ENCODE measurements at regions not wholly inside any gene's neighbourhood (a gene's known extent, or its start where the extent isn't known, plus 50 kb on each side); places are given as distances from the start of the nearest gene placed in this dataset.
A peak's percentile ranks its signal among the peaks of the same experiment; 100 is the strongest.
"Not testable (repeated sequence)": the region's sequence is repeated elsewhere in the genome, so short reads cannot be mapped to it uniquely, and the experiment has no call there.

DNA sequence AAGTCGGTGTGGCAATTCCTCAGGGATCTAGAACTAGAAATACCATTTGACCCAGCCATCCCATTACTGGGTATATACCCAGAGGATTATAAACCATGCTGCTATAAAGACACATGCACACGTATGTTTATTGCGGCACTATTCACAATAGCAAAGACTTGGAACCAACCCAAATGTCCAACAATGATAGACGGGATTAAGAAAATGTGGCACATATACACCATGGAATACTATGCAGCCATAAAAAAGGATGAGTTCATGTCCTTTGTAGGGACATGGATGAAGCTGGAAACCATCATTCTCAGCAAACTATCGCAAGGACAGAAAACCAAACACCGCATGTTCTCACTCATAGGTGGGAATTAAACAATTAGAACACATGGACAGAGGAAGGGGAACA lies 80.6 kb upstream of the ST3GAL5 start:
- not testable (repeated sequence) for DNase-seq (ENCODE audit: low read depth)

DNA sequence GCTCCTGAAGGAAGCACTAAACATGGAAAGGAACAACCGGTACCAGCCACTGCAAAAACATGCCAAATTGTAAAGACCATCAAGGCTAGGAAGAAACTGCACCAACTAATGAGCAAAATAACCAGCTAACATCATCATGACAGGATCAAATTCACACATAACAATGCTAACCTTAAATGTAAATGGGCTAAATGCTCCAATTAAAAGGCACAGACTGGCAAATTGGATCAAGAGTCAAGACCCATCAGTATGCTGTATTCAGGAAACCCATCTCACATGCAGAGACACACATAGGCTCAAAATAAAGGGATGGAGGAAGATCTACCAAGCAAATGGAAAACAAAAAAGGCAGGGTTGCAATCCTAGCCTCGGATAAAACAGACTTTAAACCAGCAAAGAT lies 77.0 kb upstream of the ST3GAL5 start:
- not testable (repeated sequence) for DNase-seq (ENCODE audit: low read depth)

DNA sequence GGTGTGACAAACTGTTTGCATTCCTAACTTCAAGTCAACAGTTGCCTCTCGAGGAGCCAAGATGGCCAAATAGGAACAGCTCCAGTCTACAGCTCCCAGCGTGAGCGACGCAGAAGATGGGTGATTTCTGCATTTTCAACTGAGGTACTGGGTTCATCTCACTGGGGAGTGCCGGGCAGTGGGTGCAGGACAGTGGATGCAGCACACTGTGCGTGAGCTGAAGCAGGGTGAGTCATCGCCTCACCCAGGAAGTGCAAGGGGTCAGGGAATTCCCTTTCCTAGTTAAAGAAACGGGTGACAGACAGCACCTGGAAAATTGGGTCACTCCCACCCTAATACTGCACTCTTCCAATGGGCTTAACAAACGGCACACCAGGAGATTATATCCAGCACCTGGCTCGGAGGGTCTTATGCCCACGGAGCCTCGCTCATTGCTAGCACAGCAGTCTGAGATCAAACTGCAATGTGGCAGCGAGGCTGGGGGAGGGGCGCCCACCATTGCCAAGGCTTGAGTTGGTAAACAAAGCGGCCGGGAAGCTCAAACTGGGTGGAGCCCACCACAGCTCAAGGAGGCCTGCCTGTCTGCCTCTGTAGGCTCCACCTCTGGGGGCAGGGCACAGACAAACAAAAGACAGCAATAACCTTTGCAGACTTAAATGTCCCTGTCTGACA lies 75.1 kb upstream of the ST3GAL5 start:
- peak; percentile 24 for DNase-seq (ENCODE audit: low read depth)

DNA sequence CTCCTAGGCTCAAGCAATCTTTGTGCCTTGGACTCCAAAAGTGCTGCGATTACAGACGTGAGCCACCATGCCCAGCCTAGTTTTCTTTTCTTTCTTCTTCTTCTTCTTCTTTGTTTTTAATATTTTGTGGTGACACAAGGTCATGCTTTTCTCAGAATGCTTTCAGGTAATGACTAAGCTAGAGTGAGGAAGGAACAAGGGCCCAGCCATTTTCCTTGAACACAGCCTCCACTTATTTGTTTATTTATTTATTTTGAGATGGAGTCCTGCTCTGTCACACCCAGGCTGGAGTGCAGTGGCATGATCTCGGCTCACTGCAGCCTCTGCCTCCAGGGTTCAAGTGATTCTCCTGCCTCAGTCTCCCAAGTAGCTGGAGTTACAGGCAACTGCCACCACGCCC lies 74.3 kb upstream of the ST3GAL5 start:
- DNase-seq (ENCODE audit: low read depth), result no peak

DNA sequence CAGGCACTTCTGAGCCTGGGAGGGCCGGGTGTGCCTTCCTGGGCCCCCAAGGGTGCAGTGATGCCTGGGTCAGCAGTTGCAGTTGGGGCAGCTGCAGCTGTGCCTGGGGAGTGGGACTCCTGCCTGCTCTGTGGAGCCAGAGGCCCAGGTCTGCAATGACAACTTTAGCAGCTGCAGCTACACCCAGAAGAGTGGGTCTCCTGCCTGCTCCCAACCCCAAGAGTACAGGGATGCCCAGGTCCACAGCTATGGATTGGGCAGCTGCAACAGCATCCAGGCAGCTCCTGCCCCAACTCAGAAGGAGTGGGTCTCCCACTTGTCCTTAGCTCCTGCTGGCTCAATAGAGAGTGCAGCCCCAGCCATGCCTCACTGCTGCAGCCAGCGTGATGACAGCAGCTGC lies 73.0 kb upstream of the ST3GAL5 start:
- DNase-seq (ENCODE audit: low read depth), result no peak

DNA sequence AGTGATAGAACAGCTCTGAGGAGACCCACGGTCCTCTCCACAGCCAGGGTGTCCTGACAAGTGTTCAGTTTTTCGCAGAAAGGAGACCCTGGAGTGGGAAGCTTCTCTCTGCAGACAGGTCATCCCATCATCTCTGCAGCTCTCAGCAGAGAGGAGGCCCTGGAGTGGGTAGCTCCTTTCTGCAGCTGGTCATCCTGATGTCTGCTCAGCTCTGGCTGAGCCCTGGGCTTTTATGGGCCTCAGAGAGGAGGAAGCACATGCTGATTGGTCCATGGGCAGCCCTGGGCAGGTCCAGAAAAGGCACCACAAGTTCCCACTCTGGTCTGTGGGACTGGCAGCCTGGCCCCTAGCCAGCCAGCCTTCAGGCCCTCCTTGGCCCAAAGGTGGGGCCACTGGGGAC lies 72.3 kb upstream of the ST3GAL5 start:
- no peak for DNase-seq (ENCODE audit: low read depth)

DNA sequence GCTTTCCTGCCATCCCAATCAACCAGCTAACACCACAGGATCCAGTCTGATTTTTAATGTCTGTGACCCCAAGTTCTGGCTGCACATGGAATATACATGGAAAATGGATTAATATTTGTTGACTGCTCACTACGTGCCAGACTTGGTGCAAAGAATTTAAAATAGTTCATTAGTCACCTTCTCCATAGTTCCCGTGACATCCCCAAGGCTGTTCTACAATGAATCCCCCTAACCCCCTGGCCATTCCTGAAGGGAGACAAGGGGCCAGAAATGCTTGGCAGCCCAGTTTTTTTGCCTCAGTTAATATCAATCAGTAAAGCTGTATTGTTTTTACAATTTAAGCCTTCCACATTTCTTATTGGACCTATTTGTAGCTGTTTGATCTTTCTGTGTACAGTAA lies 71.0 kb upstream of the ST3GAL5 start:
- DNase-seq (ENCODE audit: low read depth), result no peak

DNA sequence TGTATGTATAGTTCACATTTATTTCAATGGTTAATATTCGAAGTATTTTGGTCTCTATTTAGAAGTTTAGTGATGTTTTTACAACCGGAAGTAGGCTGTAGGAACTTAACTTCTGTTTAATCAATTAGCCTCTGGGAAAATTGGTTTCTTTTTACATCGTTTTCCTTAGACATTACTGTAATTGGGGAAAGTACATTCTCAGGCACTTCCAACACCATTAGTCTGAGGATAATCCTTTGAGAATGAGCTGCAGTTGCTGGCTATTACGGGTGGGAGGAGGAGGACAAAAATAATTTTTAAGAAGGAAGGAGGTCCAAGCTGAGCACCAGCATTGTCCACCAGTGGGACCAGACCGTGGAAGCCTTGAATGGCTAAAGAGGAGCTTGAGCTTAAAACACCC lies 70.4 kb upstream of the ST3GAL5 start:
- DNase-seq (ENCODE audit: low read depth), result no peak

DNA sequence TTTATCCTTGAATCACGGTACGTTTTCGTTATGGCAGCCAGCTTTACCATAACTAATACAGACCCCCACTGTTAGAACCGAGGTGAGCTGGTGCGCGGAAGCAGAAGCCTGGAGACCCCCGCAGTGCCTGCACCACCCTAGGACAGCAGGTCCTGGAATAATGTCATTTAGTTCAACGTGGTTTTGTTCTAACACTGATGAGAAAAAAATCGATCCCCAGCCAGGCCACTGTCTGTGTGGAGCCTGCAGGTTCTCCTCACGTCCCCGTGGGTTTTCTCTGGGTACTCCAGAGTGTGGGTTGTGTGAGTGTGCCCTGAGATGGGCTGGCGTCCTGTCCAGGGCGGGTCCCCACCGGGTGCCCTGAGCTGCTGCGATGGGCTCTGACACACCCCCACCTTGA lies 69.9 kb upstream of the ST3GAL5 start:
- no peak for DNase-seq (ENCODE audit: low read depth)

DNA sequence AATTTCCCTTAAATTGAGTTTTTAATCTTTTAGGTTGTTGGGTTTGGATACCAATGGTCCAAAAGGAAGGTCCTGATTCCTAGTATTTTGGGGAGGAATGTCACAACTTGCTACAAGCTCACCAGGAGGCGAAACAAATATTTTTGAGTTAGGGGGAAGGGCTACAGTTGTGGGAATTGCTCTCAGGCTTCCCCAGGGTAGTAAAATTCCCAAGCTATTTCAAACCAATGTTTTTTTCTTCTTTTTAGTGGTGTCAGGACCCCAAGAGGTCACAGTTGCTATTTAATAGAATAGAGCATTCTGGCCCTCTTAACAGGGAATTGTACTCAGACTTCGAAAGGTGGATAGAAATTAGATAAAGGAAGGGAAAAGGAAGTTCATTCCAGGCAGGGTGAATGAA lies 68.5 kb upstream of the ST3GAL5 start:
- no peak for DNase-seq (ENCODE audit: low read depth)

DNA sequence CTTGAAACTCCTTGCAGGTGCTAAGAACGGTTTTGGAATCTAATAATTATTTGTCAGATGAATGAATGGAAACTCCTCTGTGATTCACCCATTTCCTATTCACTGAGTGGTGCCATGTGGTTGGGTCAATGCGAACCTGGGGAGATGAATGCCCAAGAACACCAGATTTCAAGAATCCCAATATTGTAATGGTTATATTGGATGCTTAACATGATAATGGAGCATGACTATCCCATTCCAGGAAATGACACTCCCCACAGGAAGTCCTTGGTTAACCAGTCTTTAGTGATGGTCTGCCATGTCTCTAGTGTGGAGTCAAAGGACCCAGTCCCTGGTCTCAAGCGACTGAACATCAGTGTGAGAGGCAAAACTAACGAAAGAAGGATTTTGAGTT lies 67.9 kb upstream of the ST3GAL5 start:
- no peak for DNase-seq (ENCODE audit: low read depth)

DNA sequence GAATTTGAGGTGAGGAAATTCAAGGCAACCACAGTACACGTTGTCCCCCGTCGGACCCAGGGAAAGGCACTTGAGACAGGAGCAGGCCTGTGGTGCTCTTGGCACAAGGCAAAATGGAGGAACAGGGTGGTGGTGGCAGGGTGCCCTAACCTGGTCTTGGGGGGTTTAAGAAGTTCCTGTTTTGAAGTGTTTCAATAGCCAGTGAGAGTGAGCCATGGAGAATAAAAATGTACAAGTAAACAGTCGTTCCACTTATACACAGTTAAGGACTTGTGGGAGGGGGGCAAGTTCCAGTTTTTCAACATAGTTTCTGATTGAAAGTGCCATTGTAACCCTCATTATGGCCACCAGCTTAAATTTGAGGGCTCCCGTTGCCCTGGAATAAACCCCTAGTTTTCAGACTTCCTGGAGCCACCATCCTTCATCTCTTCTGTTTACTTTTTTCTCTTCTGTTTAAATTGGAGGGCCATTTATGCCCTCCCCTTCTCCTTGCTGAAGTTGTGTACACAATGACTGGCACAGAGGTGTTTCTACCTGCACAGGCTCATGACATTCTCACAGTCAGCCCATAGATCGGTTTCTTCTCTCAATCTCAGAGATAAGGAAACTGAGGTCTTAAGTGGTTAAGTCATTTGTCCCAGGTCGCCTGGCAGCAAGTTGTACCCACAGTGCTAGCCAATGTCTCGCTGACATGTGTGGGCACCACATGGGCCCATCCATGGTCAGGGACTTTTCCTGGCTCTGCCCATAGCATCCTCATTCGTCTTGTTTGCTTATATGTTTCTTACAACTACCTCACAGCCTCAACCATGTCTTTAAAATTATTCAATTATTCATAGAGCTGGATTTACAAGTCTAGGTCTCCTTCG lies 66.0 kb upstream of the ST3GAL5 start:
- no peak for DNase-seq (ENCODE audit: low read depth)

DNA sequence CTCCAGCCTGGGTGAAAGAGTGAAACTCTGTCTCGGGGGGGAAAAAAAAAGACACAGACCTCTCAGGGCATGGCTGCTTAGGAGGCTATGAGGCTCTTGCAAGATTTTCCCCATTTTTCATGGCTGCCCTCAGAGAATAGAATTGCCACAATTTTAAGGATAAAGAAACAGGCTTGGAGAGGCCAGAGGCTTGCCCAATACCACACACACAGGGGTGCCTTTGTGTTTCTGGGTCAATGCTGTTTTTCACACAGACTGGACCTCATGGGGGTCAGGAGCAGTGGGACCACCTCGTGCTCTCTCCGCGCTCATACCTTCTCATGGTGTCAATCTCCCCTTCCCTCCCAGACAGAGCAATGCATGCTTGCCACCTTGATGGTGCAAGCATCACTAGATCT lies 65.4 kb upstream of the ST3GAL5 start:
- DNase-seq (ENCODE audit: low read depth), result no peak

DNA sequence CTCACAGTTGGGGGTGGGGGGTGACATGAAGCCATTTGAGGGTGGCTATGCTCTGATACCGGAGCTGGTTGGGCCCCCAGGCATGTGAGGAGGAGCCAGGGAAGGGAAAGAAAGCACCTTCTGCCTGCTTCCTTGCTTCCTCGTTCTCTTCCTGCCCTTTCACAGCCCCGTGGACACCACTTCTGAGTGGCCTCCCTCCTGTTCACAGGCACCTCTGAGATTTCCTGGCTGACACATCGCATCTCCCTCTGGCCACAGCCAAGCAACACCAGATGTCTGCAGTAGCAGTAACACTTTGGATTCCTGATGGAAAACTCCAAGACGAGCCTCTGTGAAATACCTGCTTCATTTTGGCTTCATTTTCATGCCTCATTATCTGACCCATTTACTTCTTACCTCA lies 64.7 kb upstream of the ST3GAL5 start:
- DNase-seq (ENCODE audit: low read depth), result no peak

DNA sequence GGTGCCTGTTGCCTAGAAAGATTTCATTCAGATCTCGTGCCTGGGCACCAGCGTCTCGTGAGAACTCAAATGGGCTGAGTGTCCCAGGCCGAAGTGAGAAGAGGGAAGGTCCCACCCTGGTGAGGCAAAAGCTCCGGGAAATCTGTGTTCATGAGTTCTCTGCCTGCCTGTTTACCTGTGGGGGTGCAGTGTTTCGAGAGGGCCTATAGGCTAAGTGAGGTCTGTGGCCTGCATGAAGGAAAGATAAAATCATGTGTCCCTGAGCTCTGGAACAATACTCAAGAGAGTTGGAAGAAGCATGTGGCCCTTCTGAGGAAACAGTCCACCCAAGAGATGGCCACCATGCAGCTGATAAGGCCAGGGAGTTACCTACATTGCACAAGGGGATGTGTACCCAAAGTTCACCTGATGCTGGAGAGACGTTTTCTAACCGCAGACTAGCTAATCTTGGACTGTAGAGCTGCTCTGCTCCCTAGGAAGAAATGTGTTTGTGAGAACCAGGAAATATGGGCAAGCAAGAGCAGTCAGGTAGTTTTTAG lies 63.5 kb upstream of the ST3GAL5 start:
- no peak for DNase-seq (ENCODE audit: low read depth)

DNA sequence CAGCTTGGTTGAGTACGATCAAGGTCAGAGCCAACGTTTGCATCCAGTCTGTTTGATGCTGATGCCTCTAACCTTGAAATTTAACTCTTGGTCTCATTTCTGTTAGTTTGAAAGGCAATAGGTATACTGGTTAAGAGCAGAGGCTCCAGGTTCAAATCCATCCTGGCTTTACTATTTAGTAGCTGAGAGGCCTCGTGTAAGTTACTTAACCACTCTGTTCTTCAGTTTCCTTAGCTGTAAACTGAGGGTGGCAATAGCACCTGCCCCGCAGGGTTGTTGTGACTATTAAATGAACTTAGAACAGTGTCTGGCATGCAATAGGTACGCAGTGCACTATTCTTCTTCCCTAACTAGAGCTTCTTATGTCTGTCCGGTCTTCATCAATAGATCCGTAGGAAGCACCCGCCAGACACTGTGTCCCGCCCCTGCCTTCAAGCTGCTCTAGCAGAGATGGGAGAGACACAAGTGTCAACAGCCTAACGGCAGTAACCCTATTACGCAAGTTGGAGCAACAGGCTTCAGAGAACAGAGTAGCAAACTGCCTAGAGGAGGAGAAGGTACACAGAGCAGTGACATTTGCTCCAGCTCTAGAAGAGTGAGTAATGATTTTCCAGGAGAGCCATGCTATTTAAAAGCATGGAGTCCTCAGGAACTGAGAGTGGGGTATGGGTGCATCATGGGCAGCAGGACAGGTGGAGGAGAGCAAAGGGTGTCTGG lies 62.7 kb upstream of the ST3GAL5 start:
- no peak for DNase-seq (ENCODE audit: low read depth)

DNA sequence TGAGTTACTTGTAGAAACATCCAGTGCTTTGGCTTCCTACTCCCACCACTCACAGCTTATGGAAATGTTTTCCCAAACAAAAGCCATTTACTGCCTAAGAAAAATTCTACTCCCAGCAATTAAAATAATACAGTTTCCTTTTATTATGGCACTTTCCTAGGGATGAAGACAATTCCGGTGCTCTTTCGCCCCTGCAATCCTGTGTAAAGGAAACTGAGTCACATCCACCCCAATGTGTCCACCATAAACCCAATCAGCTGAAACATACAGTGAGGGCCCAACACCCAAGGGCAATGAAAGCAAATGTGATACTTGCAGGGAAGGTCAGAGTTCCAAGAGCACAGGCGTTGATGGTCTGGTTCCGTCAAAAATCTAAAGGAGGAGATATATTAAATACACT lies 62.0 kb upstream of the ST3GAL5 start:
- no peak for DNase-seq (ENCODE audit: low read depth)

DNA sequence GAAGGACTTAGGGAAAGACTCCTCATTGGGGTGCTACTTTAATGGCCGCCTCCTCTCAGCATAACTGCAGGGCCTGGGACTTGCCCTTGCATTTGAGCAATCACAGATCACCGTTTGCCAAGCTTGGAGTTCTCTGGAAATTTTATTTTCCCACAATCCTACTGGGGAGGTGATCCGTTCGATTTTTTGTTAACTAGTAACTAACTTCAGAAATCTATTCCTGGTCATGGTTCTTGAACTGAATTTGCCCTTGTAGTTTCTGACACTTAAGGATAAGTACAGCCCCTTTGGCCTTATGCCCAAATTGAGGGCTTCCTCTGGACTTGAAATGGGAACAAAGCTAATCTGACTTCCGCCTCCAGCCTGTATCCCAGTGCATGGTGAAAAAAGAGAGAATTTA lies 60.5 kb upstream of the ST3GAL5 start:
- no peak for DNase-seq (ENCODE audit: low read depth)

DNA sequence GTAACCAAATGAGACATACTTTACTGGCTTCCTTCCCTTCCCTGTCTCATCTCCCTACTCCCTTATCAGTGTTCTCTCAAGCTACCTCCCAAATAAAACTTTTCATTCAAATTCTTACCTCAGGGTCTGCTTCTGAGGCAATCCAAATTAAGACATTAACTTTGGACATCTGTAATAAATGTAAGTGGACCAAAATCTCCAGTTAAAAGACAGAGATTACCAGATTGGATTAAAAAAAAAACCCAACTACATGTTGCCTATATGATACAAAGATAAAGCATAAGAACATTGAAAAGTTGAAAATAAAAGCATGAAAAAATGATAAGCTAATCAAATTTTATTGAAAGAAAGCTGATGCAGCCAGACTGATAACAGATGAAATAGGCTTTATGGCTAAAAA lies 58.8 kb upstream of the ST3GAL5 start:
- no peak for DNase-seq (ENCODE audit: low read depth)

DNA sequence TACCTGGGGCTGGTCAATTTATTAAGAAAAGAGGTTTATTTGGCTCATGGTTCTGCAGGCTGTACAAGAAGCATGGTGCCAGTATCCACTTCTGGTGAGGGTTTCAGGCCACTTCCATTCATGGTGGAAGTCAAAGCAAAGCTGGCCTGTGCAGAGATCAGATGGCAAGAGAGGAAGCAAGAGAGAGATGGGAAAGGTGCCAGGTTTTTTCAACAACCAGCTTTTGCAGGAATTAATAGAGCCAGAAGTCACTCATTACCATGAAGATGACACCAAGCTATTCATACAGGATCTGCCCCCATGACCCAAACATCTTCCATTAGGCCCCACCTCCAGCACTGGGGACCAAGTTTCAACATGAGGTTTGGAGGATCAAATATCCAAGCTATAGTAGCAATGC lies 56.8 kb upstream of the ST3GAL5 start:
- no peak for DNase-seq (ENCODE audit: low read depth)

DNA sequence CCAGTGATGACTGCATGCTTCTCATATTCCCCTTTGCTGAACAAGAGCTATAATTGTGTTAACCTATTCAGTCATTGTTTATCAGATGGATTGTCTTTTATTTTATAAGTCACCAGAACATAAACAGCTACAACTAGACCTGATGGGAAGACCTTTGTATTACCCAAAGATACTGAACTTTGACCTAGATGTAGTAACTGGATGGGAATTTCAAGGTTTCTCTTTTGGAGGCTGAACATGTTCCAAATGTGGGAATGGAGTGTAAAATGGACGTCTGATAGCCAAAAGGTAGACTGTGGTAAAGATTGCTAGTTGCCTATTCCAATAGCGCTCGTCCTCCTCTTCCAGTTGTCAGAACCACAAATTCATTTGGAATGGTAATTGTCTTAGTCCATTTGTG lies 56.4 kb upstream of the ST3GAL5 start:
- DNase-seq (ENCODE audit: low read depth), result no peak

DNA sequence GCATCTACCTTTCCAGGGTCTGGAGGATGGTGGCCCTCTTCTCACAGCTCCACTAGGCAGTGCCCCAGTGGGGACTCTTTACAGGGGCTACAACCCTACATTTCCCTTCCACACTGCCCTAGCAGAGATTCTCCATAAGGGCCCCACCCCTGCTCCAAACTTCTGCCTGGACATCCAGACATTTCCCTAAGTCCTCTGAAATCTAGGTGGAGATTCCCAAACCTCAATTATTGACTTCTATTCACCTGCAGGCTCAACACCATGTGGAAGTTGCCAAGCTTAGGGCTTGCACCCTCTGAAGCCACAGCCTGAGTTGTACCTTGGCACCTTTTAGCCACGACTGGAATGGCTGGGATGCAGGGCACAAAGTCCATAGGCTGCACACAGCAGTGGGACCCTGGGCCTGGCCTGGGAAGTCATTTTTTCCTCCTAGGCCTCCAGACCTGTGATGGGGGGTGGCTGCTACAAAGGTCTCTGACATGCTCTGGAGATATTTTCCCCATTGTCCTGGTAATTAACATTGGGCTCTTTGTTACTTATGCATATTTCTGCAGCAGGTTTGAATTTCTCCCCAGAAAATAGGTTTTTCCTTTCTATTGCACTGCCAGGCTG lies 53.7 kb upstream of the ST3GAL5 start:
- no peak for DNase-seq (ENCODE audit: low read depth)

All from iris pigment epithelial cell (primary cell).